H1 (cell line): ENCODE measurements at regions not wholly inside any gene's neighbourhood (a gene's known extent, or its start where the extent isn't known, plus 50 kb on each side); places are given as distances from the start of the nearest gene placed in this dataset.

Experiments used
- BCL11A ChIP-seq, 2 experiments: IDR thresholded peaks; one replicate each; pipeline ENCODE4 v1.6.1; 2011; ENCODE audit warnings: low read depth in 2 of 2, low read length in 2 of 2, mild to moderate bottlenecking in 2 of 2
- CEBPB ChIP-seq: IDR thresholded peaks from 2 replicates; pipeline ENCODE4 v1.6.1; 2012; ENCODE audit warnings: low read depth, low read length
- CHD1 ChIP-seq: IDR thresholded peaks from 2 replicates; pipeline ENCODE4 v1.6.1; 2012; ENCODE audit warnings: low read depth, low read length, improper control_type of control experiment
- CREB1 ChIP-seq: IDR thresholded peaks from 2 replicates; pipeline ENCODE4 v1.6.1; 2012; ENCODE audit warnings: inconsistent platforms
- GABPA ChIP-seq: IDR thresholded peaks from 2 replicates; pipeline ENCODE4 v1.6.1; 2011; ENCODE audit warnings: mild to moderate bottlenecking, low read length, moderate library complexity, borderline replicate concordance; ENCODE audit not compliant: insufficient read depth
- POLR2A ChIP-seq, 2 experiments: IDR thresholded peaks; 1 replicate in 1 of 2; 2 replicates in 1 of 2; pipeline ENCODE4 v1.6.1; 2011; ENCODE audit warnings: low read depth in 2 of 2, low read length in 2 of 2, mild to moderate bottlenecking in 2 of 2; ENCODE audit errors: control extremely low read depth in 1 of 2
- USF2 ChIP-seq: IDR thresholded peaks from 2 replicates; pipeline ENCODE4 v1.6.1; 2011; ENCODE audit warnings: low read length, improper control_type of control experiment
- YY1 ChIP-seq: IDR thresholded peaks from 2 replicates; pipeline ENCODE4 v1.6.1; 2011; ENCODE audit warnings: low read depth, mild to moderate bottlenecking, low read length
- ZNF274 ChIP-seq: IDR thresholded peaks from 2 replicates; pipeline ENCODE4 v1.7.0; 2012; ENCODE audit warnings: low read length, borderline replicate concordance; ENCODE audit errors: extremely low read depth
- TF ChIP-seq, protein P1 (sequence below): fragments of 300-600 bp; sonication (generic); IDR thresholded peaks from 2 replicates; pipeline ENCODE4 v1.7.1; 2012; ENCODE audit warnings: low read length, moderate library complexity, mild to moderate bottlenecking, inconsistent platforms; ENCODE audit not compliant: insufficient replicate concordance

DNA sequence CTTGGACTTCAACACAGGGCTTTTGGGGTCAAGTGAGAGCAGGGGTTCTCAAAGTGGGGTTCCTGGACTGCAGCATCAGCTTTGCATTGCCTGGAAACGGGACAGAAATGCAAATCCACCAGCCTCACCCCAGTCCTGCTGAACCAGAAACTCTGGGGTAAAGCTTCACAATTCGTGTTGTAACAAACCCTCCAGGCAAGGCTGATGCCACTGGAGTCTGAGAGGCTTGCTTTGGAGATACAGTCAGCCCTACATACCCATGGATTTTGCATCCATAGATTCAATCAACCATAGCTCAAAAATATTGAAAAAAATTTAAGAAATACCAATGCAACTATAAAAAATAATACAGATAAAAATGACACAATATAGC lies 160.4 kb upstream of the ECI2 start (continued):
- TF ChIP-seq, protein P1, sequence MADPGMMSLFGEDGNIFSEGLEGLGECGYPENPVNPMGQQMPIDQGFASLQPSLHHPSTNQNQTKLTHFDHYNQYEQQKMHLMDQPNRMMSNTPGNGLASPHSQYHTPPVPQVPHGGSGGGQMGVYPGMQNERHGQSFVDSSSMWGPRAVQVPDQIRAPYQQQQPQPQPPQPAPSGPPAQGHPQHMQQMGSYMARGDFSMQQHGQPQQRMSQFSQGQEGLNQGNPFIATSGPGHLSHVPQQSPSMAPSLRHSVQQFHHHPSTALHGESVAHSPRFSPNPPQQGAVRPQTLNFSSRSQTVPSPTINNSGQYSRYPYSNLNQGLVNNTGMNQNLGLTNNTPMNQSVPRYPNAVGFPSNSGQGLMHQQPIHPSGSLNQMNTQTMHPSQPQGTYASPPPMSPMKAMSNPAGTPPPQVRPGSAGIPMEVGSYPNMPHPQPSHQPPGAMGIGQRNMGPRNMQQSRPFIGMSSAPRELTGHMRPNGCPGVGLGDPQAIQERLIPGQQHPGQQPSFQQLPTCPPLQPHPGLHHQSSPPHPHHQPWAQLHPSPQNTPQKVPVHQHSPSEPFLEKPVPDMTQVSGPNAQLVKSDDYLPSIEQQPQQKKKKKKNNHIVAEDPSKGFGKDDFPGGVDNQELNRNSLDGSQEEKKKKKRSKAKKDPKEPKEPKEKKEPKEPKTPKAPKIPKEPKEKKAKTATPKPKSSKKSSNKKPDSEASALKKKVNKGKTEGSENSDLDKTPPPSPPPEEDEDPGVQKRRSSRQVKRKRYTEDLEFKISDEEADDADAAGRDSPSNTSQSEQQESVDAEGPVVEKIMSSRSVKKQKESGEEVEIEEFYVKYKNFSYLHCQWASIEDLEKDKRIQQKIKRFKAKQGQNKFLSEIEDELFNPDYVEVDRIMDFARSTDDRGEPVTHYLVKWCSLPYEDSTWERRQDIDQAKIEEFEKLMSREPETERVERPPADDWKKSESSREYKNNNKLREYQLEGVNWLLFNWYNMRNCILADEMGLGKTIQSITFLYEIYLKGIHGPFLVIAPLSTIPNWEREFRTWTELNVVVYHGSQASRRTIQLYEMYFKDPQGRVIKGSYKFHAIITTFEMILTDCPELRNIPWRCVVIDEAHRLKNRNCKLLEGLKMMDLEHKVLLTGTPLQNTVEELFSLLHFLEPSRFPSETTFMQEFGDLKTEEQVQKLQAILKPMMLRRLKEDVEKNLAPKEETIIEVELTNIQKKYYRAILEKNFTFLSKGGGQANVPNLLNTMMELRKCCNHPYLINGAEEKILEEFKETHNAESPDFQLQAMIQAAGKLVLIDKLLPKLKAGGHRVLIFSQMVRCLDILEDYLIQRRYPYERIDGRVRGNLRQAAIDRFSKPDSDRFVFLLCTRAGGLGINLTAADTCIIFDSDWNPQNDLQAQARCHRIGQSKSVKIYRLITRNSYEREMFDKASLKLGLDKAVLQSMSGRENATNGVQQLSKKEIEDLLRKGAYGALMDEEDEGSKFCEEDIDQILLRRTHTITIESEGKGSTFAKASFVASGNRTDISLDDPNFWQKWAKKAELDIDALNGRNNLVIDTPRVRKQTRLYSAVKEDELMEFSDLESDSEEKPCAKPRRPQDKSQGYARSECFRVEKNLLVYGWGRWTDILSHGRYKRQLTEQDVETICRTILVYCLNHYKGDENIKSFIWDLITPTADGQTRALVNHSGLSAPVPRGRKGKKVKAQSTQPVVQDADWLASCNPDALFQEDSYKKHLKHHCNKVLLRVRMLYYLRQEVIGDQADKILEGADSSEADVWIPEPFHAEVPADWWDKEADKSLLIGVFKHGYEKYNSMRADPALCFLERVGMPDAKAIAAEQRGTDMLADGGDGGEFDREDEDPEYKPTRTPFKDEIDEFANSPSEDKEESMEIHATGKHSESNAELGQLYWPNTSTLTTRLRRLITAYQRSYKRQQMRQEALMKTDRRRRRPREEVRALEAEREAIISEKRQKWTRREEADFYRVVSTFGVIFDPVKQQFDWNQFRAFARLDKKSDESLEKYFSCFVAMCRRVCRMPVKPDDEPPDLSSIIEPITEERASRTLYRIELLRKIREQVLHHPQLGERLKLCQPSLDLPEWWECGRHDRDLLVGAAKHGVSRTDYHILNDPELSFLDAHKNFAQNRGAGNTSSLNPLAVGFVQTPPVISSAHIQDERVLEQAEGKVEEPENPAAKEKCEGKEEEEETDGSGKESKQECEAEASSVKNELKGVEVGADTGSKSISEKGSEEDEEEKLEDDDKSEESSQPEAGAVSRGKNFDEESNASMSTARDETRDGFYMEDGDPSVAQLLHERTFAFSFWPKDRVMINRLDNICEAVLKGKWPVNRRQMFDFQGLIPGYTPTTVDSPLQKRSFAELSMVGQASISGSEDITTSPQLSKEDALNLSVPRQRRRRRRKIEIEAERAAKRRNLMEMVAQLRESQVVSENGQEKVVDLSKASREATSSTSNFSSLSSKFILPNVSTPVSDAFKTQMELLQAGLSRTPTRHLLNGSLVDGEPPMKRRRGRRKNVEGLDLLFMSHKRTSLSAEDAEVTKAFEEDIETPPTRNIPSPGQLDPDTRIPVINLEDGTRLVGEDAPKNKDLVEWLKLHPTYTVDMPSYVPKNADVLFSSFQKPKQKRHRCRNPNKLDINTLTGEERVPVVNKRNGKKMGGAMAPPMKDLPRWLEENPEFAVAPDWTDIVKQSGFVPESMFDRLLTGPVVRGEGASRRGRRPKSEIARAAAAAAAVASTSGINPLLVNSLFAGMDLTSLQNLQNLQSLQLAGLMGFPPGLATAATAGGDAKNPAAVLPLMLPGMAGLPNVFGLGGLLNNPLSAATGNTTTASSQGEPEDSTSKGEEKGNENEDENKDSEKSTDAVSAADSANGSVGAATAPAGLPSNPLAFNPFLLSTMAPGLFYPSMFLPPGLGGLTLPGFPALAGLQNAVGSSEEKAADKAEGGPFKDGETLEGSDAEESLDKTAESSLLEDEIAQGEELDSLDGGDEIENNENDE = no peak
- TF ChIP-seq CREB1 (no peak), GABPA (no peak), CEBPB (no peak), ZNF274 (no peak), BCL11A (IDR thresholded peaks at IDR 0.05; ENCODE audit: low read depth in 2 of 2, low read length in 2 of 2) (no peak), POLR2A (IDR thresholded peaks at IDR 0.05; ENCODE audit: control extremely low read depth in 1 of 2, low read depth in 2 of 2, low read length in 2 of 2) (no peak), YY1 (no peak), CHD1 (no peak), USF2 (no peak)
